ENCODE measurements at regions not wholly inside any gene's neighbourhood (a gene's known extent, or its start where the extent isn't known, plus 50 kb on each side); places are given as distances from the start of the nearest gene placed in this dataset.
"Not testable (repeated sequence)": the region's sequence is repeated elsewhere in the genome, so short reads cannot be mapped to it uniquely, and the experiment has no call there.

DNA sequence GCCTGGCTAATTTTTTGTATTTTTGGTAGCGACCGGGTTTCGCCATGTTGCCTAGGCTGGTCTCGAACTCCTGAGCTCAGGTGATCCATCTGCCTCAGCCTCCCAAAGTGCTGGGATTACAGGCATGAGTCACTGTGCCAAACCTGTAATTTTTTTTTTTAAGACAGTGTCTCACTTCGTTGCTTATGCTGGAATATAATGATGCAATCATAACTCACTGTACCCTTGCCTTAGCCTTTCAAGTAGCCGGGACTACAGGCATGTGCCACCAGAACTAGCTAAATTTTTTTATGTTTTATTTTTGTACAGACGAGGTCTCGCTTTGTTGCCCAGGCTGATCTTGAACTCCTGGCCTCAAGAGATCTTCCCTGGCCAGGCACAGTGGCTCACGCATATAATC lies 57.3 kb upstream of the RABGAP1L start:
- not testable (repeated sequence) for TF ChIP-seq CTCF (conservative IDR thresholded peaks at IDR 0.05; ENCODE audit: low read depth, low read length); EZH2 (IDR thresholded peaks at IDR 0.05; ENCODE audit: low read length, unreplicated experiment); EZH2phosphoT487 (IDR thresholded peaks at IDR 0.05; ENCODE audit: borderline replicate concordance, low read length)
